ENCODE measurements at regions not wholly inside any gene's neighbourhood (a gene's known extent, or its start where the extent isn't known, plus 50 kb on each side); places are given as distances from the start of the nearest gene placed in this dataset.
A peak's percentile ranks its signal among the peaks of the same experiment; 100 is the strongest.

DNA sequence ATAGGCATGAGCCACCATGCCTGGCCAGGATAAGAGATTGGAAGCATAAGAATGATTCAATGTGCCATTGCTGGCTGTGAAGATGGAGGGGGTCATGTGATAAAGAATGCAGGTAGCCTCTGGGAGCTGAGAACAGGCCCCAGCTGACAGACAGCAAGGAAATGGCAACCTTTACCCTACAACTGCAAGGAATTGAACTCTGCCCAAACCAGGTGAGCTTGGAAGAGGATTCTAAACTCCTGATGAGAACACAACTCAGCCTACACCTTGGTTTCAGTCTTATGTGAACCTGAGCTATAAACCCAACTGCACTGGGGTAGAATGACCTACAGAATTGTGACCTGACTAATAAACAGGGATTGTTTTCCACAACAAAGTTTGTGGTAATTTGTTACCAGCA is 82.0 kb upstream of the AKIRIN2 start:
- TF ChIP-seq, protein P1, sequence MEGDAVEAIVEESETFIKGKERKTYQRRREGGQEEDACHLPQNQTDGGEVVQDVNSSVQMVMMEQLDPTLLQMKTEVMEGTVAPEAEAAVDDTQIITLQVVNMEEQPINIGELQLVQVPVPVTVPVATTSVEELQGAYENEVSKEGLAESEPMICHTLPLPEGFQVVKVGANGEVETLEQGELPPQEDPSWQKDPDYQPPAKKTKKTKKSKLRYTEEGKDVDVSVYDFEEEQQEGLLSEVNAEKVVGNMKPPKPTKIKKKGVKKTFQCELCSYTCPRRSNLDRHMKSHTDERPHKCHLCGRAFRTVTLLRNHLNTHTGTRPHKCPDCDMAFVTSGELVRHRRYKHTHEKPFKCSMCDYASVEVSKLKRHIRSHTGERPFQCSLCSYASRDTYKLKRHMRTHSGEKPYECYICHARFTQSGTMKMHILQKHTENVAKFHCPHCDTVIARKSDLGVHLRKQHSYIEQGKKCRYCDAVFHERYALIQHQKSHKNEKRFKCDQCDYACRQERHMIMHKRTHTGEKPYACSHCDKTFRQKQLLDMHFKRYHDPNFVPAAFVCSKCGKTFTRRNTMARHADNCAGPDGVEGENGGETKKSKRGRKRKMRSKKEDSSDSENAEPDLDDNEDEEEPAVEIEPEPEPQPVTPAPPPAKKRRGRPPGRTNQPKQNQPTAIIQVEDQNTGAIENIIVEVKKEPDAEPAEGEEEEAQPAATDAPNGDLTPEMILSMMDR (IDR thresholded peaks at IDR 0.05; ENCODE audit: insufficient read depth, low read length), result no peak
- DNase-seq (ENCODE audit: low read depth), result no peak
- H3K4me3 ChIP-seq (ENCODE audit: low read depth, low read length), result no peak overlapping the region

DNA sequence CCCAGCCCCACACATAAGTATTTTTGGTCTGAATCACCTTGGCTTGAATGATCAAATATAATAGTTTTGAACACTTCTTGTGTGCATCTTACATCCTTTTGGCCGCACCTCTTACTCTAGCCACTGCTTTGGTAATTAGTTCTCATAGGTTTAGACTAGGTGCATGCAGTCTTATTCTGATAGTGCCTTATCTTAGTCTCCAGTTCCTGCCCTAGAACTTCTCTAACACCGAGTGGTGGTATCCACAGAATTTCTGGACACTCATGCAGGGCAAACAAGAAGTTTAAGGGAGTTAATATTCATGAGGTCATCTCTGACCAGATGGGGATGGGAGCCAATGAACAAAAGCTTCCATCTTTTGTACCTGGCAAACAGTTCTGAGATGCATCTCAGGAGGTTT is 77.5 kb upstream of the AKIRIN2 start:
- no peak for DNase-seq (ENCODE audit: low read depth)
- no peak overlapping the region for H3K4me3 ChIP-seq (ENCODE audit: low read depth, low read length)
- TF ChIP-seq, protein P1 (IDR thresholded peaks at IDR 0.05; ENCODE audit: insufficient read depth, low read length), result no peak

DNA sequence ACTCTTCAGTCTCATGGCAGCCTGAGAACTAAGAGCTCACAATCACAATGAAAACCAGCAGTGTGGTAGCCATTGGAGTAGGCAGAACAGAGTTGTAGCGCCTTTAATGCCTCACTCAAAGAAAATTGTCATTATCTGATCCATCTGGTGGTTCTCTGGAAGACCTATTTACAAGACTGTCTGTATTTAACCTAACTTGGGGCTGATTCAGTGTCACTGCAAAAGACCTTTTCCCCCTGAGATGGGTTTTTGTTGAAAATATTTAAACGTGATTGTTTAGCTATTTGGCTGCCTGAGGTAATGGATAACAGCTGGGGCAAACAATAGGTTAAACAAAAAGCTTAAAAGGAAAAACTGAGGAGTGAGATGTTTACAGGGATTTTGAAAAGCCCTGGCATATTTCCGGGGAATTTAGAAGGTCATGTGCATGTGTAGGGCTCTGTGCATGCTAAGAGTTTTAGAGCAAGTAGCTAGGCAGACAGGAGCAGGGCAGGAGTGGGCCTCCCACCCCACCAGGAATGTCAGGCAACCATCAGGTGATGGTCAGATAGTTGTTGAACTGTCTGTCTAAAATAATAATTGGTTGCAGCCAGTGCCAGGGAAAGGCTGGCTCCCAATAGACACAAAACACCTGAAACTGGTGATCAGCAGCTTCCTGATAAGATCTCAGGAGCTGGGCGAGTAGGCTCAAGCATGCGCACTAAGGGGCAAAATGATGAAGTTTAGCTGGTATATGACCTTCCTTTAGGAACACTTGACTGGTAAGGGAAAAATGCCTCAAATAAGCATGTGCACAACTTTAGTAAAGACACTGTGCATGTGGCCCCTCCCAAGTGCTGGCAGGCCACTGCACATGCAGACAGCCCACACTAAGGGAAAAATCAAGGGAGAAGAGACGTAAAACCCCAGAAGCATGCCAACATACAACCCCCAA is 70.8 kb upstream of the AKIRIN2 start:
- no peak overlapping the region for H3K4me3 ChIP-seq (ENCODE audit: low read depth, low read length)
- TF ChIP-seq, protein P1 (IDR thresholded peaks at IDR 0.05; ENCODE audit: insufficient read depth, low read length), result no peak
- peak; percentile 35 for DNase-seq (ENCODE audit: low read depth)

DNA sequence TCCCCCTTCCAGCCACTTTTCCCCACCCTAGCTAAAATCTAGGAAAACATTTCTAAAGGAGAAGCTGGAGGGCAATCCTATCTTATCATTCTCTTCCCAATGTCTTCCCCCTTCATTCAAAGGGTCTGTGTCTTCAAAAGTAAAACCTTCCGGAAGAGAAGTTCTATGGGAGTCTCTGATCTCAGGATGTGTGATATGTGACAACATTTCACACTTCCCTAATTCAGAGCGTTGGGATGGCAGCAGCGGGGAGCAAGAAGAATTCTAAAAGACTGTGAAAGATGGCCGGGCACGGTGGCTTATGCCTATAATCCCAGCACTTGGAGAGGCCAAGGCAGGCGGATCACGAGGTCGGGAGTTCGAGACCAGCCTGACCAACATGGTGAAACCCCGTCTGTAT is 65.4 kb upstream of the AKIRIN2 start:
- no peak overlapping the region for H3K4me3 ChIP-seq (ENCODE audit: low read depth, low read length)
- TF ChIP-seq, protein P1 (IDR thresholded peaks at IDR 0.05; ENCODE audit: insufficient read depth, low read length), result no peak
- DNase-seq (ENCODE audit: low read depth), result no peak

DNA sequence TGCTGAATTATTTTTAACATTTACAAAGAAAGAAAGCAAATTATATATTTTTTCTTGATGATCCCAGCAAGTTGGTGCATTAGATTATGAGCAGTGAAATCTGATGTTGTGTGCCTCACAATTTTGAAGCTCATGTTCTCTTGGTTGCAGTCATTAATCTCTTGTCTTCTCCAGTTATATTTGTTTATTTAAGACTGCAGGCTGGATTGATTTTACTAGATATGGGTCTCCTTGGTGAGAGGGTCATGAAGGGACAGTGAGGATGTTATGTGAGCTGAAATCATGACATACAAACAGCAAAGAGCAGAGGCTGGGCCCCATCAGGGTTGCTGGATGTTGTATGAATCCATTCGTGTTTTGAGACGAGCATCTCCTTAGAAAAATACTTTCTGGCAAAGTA is 64.2 kb upstream of the AKIRIN2 start:
- no peak overlapping the region for H3K4me3 ChIP-seq (ENCODE audit: low read depth, low read length)
- TF ChIP-seq, protein P1 (IDR thresholded peaks at IDR 0.05; ENCODE audit: insufficient read depth, low read length), result no peak
- DNase-seq (ENCODE audit: low read depth), result no peak

DNA sequence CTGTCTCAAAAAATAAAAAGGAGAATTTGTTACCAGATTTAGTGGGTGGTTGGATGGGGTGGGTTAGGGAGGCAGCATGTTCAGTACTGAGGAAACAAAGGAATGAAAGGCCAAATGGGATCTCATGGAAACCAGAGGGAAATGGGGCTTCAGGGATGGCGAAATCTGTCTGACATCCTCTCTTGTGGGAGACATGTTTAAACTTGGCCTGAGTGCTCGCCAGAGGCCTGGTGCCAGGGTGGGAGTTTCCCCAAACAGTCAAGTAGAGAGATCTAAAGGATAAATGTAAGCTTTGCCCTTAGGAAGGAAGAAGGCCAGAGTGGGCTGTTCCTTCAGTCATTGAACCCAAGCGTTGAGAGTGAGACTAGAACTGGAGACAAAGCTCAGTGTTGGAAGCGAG is 61.9 kb upstream of the AKIRIN2 start:
- DNase-seq (ENCODE audit: low read depth), result no peak
- TF ChIP-seq, protein P1 (IDR thresholded peaks at IDR 0.05; ENCODE audit: insufficient read depth, low read length), result no peak
- no peak overlapping the region for H3K4me3 ChIP-seq (ENCODE audit: low read depth, low read length)
